GM06990 (cell line): ENCODE measurements at regions not wholly inside any gene's neighbourhood (a gene's known extent, or its start where the extent isn't known, plus 50 kb on each side); places are given as distances from the start of the nearest gene placed in this dataset.

ENCODE experiments used
- DNase-seq: peaks from one replicate; pipeline ENCODE4 v3.0.0-alpha.2; 2011; ENCODE audit not compliant: insufficient read length; ENCODE audit errors: extremely low read depth
- H3K27me3 ChIP-seq: replicated peaks from 2 replicates; pipeline ENCODE4 v1.6.0; 2011; ENCODE audit warnings: low read length; ENCODE audit not compliant: control insufficient read depth, insufficient read depth
- H3K36me3 ChIP-seq: 2 replicates; pipeline ENCODE4 v1.5.1; 2011; ENCODE audit warnings: low read length; ENCODE audit not compliant: control insufficient read depth, insufficient read depth
- H3K4me3 ChIP-seq: replicated peaks from 2 replicates; pipeline ENCODE4 v1.5.1; 2011; ENCODE audit warnings: low read depth, mild to moderate bottlenecking, control low read depth, low read length
- TF ChIP-seq, protein P1 (sequence below): IDR thresholded peaks from 2 replicates; pipeline ENCODE4 v1.5.1; 2011; ENCODE audit warnings: low read length, control low read depth, mild to moderate bottlenecking, inconsistent platforms; ENCODE audit not compliant: insufficient read depth, poor library complexity, severe bottlenecking

DNA sequence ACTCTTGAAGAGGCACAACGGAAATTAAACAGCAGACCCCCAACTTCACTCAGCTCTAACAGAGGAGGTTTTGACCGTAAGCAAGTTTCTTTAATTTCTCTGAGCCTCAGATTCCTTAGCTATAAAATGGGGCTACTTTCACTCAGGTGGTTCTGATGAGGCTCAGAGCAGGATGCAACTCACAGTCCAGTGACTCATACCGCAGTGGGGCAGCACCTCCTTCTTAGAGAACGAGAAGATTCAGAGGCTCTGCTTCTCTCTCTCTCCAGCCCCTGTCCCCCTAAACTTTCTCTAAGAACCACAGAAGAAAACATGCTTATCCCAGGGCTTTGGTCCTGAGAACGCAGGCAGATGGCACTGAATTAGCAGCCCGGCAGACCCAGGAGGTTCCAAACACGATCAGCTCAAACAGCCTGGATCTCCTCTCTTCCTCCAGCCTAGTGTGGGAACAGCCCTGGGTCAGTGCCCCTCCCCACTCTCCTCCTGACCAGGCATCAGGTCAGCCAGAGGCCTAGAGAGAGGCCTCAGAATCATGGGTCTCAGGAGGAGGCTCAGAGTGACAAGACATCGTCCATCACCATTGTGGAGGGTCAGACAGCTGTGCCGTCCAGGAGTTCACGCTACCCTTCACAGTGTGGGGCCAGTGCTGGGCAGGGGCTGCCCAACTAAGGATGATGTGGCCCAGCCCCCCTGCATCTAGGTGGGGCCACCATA, 433.0 kb downstream of the PTPRU start:
- no peaks in the 10 kb centered on the region for H3K36me3 ChIP-seq
- no peak overlapping the region for H3K4me3 ChIP-seq
- DNase-seq: no peak
- TF ChIP-seq, protein P1, sequence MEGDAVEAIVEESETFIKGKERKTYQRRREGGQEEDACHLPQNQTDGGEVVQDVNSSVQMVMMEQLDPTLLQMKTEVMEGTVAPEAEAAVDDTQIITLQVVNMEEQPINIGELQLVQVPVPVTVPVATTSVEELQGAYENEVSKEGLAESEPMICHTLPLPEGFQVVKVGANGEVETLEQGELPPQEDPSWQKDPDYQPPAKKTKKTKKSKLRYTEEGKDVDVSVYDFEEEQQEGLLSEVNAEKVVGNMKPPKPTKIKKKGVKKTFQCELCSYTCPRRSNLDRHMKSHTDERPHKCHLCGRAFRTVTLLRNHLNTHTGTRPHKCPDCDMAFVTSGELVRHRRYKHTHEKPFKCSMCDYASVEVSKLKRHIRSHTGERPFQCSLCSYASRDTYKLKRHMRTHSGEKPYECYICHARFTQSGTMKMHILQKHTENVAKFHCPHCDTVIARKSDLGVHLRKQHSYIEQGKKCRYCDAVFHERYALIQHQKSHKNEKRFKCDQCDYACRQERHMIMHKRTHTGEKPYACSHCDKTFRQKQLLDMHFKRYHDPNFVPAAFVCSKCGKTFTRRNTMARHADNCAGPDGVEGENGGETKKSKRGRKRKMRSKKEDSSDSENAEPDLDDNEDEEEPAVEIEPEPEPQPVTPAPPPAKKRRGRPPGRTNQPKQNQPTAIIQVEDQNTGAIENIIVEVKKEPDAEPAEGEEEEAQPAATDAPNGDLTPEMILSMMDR: no peak
- no peaks in the 10 kb centered on the region for H3K27me3 ChIP-seq

DNA sequence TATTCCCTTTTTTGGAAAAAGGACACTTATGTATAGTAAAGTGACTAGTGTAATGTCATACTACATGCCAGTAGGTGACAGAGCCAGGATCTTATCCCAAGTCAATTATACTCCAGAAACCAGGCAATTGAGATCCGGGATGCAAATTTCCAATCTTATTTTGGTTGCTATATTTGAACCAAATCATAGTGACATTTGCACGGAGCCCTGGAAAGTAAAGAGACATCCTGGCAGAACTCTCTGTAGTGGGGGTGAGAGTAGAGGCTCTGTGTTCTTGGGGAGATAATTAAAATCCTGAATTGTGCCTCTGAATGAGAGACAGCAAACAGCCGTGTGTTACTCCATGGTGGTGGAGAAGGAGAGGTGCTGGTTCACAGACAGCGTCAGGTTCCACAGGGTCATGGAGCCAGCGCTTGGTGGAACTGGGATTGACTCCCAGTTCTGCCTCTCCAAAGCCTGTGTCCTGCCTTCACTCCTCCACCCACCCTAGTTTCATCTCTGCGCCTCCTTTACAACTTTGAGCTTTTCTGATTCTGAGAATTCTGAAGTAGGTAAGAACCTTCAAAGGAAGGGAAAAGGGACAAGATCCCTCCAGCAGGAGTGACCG, 432.3 kb downstream of the PTPRU start:
- TF ChIP-seq, protein P1: no peak
- Histone ChIP-seq H3K36me3 (no peaks in the 10 kb centered on the region), H3K27me3 (no peaks in the 10 kb centered on the region), H3K4me3 (no peak overlapping the region)
- DNase-seq: no peak

DNA sequence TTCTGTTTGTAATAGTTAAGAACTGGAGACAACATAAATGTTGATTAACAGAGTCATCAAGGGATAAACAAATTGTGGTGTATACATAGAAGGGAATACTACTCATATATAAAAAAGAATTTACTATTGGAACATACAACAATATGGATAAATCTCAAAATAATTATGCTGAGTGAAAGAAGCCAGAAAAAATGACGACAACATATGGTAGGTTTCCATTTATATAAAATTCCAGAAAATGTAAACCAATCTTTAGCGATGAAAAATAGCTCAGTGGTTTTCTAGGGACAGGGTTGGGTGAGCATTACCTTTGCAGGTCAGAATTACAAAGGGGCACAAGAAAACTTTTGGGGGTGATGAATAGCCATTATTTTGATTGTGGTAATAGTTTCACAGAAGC, 431.6 kb downstream of the PTPRU start:
- TF ChIP-seq, protein P1: no peak
- no peak for DNase-seq
- Histone ChIP-seq H3K27me3 (no peaks in the 10 kb centered on the region), H3K36me3 (no peaks in the 10 kb centered on the region), H3K4me3 (no peak overlapping the region)

DNA sequence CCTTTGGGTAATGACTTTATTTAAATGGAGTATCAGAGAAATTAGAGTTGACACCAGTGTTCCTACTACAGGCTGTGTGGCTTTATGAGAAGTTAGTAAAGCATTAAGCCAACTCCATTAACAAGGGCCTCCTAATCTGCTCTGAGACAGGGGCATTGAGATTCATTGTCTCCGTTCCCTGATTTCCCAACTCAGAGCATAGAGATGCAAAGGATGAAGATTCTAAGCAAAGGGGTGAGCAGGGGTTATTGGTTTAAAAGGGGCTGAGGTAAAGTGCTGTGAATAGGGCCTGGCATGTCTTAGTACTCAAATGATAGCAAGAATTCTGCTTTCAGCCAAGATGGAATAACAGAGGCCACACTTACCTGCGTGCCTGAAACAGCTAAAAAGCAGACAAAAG, 428.4 kb downstream of the PTPRU start:
- Histone ChIP-seq H3K36me3 (no peaks in the 10 kb centered on the region), H3K4me3 (no peak overlapping the region), H3K27me3 (no peaks in the 10 kb centered on the region)
- TF ChIP-seq, protein P1: no peak
- no peak for DNase-seq

DNA sequence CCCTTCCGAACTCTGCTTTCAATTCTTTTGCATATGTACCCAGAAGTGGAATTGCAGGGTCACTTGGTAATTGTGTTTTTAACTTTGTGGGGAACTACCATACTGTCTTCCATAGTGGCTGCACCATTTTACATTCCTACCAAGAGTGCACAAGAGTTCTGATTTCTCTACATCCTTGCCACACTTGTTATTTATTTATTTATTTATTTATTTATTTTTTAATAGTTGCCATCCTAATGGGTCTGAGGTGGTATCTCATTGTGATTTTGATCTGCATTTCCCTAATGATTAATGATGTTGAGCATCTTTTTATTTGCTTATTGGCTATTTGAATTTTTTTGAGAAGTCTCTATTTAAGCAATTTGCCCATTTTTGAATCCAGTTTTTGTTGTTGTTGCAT, 422.4 kb downstream of the PTPRU start:
- TF ChIP-seq, protein P1: no peak
- no peaks in the 10 kb centered on the region for H3K27me3 ChIP-seq
- no peak for DNase-seq
- no peaks in the 10 kb centered on the region for H3K36me3 ChIP-seq
- H3K4me3 ChIP-seq: no peak overlapping the region
